ENCODE measurements at regions not wholly inside any gene's neighbourhood (a gene's known extent, or its start where the extent isn't known, plus 50 kb on each side); places are given as distances from the start of the nearest gene placed in this dataset.
A peak's percentile ranks its signal among the peaks of the same experiment; 100 is the strongest.

DNA sequence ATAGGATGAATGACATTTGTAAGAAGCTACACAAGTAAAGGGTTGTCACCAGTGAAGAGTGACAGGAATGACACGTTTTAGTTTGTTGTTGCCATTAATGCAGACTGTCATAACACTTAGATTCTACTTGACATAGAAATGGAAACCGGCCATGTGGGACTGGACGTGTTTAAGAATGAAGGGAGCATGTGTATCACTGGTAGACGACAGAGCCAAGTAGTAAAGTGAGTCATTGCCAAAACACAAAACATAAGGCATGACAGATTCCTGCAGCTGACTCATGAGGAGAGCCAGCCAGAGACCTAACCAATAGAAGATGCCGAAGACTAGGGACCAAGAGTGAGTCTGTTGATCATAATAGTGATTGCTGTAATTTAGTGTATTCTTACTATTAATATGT, 106.2 kb upstream of the PLAAT1 start:
- Histone ChIP-seq H3K27me3 (no peaks in the 10 kb centered on the region), H3K36me3 (no peaks in the 10 kb centered on the region), H3K27ac (no peak overlapping the region), H3K9me3 (peaks cover 0 to 5% (median 0%) of the 10 kb centered on the region in 11 donors), H3K4me3 (no peak overlapping the region), H3K4me1 (no peaks in the 10 kb centered on the region)
- no peak for DNase-seq
- WGBS, 2 donors: 22 to 27% methylated on average over 5 of the region's 5 CpGs
- intact Hi-C loops (cut with DNase I): loop anchor here in 1 of 10 donors (5.0 kb wide), 1 partner anchor 148 kb away; no protein-coding TSS in a partner anchor
- peak in 6 of 8 donors; percentile 61 to 96 (median 78) for ATAC-seq
- TF ChIP-seq, protein P1, sequence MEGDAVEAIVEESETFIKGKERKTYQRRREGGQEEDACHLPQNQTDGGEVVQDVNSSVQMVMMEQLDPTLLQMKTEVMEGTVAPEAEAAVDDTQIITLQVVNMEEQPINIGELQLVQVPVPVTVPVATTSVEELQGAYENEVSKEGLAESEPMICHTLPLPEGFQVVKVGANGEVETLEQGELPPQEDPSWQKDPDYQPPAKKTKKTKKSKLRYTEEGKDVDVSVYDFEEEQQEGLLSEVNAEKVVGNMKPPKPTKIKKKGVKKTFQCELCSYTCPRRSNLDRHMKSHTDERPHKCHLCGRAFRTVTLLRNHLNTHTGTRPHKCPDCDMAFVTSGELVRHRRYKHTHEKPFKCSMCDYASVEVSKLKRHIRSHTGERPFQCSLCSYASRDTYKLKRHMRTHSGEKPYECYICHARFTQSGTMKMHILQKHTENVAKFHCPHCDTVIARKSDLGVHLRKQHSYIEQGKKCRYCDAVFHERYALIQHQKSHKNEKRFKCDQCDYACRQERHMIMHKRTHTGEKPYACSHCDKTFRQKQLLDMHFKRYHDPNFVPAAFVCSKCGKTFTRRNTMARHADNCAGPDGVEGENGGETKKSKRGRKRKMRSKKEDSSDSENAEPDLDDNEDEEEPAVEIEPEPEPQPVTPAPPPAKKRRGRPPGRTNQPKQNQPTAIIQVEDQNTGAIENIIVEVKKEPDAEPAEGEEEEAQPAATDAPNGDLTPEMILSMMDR (IDR thresholded peaks at IDR 0.05): no peak

DNA sequence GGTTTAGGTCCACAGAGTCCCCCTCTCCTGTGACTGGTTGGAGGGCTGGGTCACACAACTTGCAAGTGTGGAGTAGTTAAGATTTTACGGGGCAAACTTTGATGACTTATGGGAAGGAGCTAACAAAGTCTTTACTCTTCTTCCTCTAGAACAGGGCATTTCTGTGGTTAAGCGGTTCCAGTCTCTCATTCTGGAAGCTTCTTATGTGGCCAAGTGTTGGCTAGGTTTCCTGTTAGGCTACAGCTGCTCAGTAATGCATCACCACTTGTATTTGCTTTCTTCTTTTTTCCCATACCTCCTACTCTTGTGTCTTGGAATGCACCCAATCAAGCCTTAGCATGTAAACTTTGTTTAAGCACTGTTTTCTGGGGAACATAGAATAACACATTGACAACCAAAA, 100.6 kb upstream of the PLAAT1 start:
- 82 to 97% methylated on average over 2 of the region's 2 CpGs for WGBS, 2 donors
- no peaks in the 10 kb centered on the region for H3K27me3 ChIP-seq
- peaks cover 0 to 5% (median 0%) of the 10 kb centered on the region in 11 donors for H3K9me3 ChIP-seq
- intact Hi-C loops (cut with DNase I): no loop called here
- no peaks in the 10 kb centered on the region for H3K36me3 ChIP-seq
- ATAC-seq (no peak), DNase-seq (no peak)
- H3K27ac ChIP-seq: no peak overlapping the region
- TF ChIP-seq, protein P1 (IDR thresholded peaks at IDR 0.05): no peak
- H3K4me3 ChIP-seq: no peak overlapping the region
- peaks cover 0 to 2% (median 0%) of the 10 kb centered on the region in 9 donors for H3K4me1 ChIP-seq

DNA sequence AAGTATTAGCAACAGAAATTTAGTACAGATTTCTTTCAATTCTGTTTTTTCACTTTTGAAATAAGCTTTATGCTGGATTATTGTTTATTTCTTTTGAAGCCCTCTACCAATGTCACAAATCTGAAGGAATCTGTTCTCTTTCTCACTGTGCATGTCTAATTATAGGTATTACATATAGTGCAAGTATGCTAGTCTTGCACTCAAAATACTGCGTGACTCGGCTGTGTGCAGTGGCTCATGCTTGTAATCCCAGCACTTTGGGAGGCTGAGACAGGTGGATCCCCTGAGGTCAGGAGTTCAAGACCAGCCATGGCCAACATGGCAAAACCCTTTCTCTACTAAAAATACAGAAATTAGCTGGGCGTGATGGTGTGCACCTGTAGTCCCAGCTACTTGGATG, 95.8 kb upstream of the PLAAT1 start:
- no peaks in the 10 kb centered on the region for H3K9me3 ChIP-seq
- H3K27me3 ChIP-seq: no peaks in the 10 kb centered on the region
- H3K36me3 ChIP-seq: no peaks in the 10 kb centered on the region
- WGBS, 2 donors: 65 to 74% methylated on average over 3 of the region's 3 CpGs
- no peak overlapping the region for H3K4me3 ChIP-seq
- peak in 3 of 8 donors; percentile 50 to 62 (median 52) for ATAC-seq
- no peak for DNase-seq
- H3K4me1 ChIP-seq: peaks cover 0 to 11% (median 0%) of the 10 kb centered on the region in 9 donors
- TF ChIP-seq, protein P1 (IDR thresholded peaks at IDR 0.05): no peak
- intact Hi-C loops (cut with DNase I): no loop called here
- peak overlapping the region in 1 of 10 donors; percentile 1 for H3K27ac ChIP-seq

DNA sequence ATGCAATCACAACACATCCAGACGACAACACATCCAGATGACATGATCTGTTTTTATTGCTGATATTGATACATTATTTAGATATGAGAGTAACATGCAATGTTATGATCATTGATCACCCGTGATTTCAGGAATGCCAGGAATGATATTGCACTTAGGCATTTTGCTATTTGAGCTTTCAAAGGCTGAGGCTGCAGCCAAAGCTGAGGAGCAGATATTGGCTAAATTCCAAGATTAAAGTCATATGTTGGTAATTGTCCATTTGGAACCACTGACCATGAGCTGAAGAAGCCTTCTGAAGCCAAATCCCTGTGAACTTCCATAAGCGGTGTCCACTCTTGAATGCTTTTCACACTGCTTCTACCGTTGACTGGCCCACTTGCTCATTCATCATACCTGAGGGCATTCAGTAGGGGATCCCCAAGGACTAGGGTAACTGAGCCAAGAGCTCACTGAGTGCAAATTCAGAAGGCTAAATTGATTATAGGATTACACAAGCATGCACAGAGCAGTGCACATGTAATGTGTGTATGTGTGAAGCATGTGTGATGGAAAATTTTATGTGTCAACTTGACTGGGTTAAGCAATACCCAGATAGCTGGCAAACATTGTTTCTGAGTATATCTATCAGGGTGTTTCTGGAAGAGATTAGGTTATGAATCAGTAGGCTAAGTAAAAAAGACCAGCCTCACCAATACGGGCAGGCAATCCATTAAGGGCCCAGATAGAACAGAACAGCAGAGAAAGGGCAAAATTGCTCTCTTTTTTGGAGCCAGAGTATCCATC, 92.1 kb upstream of the PLAAT1 start:
- 53 to 54% methylated on average over 5 of the region's 5 CpGs for WGBS, 2 donors
- peaks cover 0 to 2% (median 0%) of the 10 kb centered on the region in 7 donors for H3K27me3 ChIP-seq
- H3K36me3 ChIP-seq: no peaks in the 10 kb centered on the region
- TF ChIP-seq, protein P1 (IDR thresholded peaks at IDR 0.05): no peak
- H3K4me3 ChIP-seq: no peak overlapping the region
- ATAC-seq (no peak), DNase-seq (no peak)
- no peak overlapping the region for H3K27ac ChIP-seq
- intact Hi-C loops (cut with DNase I): no loop called here
- H3K4me1 ChIP-seq: peaks cover 0 to 12% (median 0%) of the 10 kb centered on the region in 9 donors
- H3K9me3 ChIP-seq: no peaks in the 10 kb centered on the region
